ENCODE measurements at regions not wholly inside any gene's neighbourhood (a gene's known extent, or its start where the extent isn't known, plus 50 kb on each side); places are given as distances from the start of the nearest gene placed in this dataset.

- Histone ChIP-seq H3K27ac (no peak overlapping the region), H3K4me3 (no peak overlapping the region), H3K36me3 (no peaks in the 10 kb centered on the region), H3K9me3 (peaks cover 0 to 27% (median 7%) of the 10 kb centered on the region in 12 donors), H3K27me3 (no peaks in the 10 kb centered on the region), H3K4me1 (no peaks in the 10 kb centered on the region)
- intact Hi-C loops (cut with DNase I) = no loop called here
- no peak for TF ChIP-seq POLR2A (IDR thresholded peaks at IDR 0.05)
- TF ChIP-seq CTCF (IDR thresholded peaks at IDR 0.05) = no peak
- ATAC-seq (no peak), DNase-seq (no peak)
- WGBS, 4 donors = 93 to 100% (median 95%) methylated on average over 1 of the region's 1 CpG
These were observed 172.8 kb upstream of the PSMD7 start for GRCh38 chr16:74123826-74124225.

DNA sequence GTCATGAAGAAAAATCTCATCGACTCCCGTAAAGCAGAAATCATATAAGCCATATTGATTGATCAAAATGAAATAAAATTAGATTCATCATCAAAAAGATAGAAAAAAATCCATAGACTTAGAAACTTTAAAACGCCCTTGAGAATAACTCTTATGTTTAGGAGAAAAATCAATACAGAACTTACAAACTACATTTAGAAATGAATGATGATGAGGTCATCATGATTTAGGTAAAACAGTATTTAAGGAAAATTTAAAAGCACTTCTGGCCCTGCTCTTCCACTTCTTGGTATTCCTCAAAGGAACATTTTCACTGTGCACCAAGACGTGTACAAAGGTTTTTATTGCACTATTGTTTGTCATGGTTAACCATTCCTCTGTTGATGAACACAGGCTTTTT, 173.4 kb upstream of the PSMD7 start:
- DNase-seq (no peak), ATAC-seq (no peak)
- H3K4me1 ChIP-seq = no peaks in the 10 kb centered on the region
- intact Hi-C loops (cut with DNase I) = no loop called here
- H3K4me3 ChIP-seq = no peak overlapping the region
- no peaks in the 10 kb centered on the region for H3K27me3 ChIP-seq
- TF ChIP-seq POLR2A (IDR thresholded peaks at IDR 0.05) (no peak), CTCF (IDR thresholded peaks at IDR 0.05) (no peak)
- H3K9me3 ChIP-seq = peaks cover 0 to 27% (median 7%) of the 10 kb centered on the region in 12 donors
- H3K27ac ChIP-seq = no peak overlapping the region
- 79 to 85% (median 80%) methylated on average over 4 of the region's 4 CpGs for WGBS, 4 donors
- no peaks in the 10 kb centered on the region for H3K36me3 ChIP-seq

DNA sequence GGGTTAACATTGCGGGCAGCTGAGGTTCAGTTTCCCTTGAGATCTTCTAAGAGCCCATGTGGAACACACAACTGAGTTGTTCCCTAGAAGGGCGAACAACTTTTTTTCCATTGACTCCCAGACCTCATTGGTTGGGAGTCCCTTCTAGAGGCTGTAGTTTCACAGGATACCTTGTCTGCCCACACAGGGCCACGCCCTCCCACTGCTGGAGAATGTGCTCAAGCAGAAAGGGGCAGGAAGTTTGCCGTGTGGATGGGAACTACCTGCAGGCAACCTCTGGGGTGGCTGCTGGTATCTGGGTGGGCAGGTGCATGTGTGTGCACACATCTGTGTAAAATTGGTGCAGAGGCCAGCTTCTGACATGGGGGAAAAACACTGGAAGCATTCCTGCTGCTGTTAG, 178.8 kb upstream of the PSMD7 start:
- Histone ChIP-seq H3K27ac (no peak overlapping the region), H3K4me3 (no peak overlapping the region), H3K9me3 (no peaks in the 10 kb centered on the region), H3K4me1 (no peaks in the 10 kb centered on the region), H3K27me3 (no peaks in the 10 kb centered on the region), H3K36me3 (no peaks in the 10 kb centered on the region)
- ATAC-seq = no peak
- intact Hi-C loops (cut with DNase I) = no loop called here
- no peak for DNase-seq
- WGBS, 4 donors = 69 to 78% (median 74%) methylated on average over 4 of the region's 4 CpGs
- TF ChIP-seq CTCF (IDR thresholded peaks at IDR 0.05) (no peak), POLR2A (IDR thresholded peaks at IDR 0.05) (no peak)

GRCh38 chr16:74113545-74113944, 183.1 kb upstream of the PSMD7 start:
- H3K4me3 ChIP-seq = no peak overlapping the region
- no peaks in the 10 kb centered on the region for H3K36me3 ChIP-seq
- no peaks in the 10 kb centered on the region for H3K4me1 ChIP-seq
- ATAC-seq = no peak
- no peak for TF ChIP-seq CTCF (IDR thresholded peaks at IDR 0.05)
- no peak for TF ChIP-seq POLR2A (IDR thresholded peaks at IDR 0.05)
- no peak for DNase-seq
- intact Hi-C loops (cut with DNase I) = no loop called here
- 83 to 87% (median 84%) methylated on average over 8 of the region's 8 CpGs for WGBS, 4 donors
- H3K9me3 ChIP-seq = no peaks in the 10 kb centered on the region
- no peak overlapping the region for H3K27ac ChIP-seq
- no peaks in the 10 kb centered on the region for H3K27me3 ChIP-seq
